ENCODE measurements at regions not wholly inside any gene's neighbourhood (a gene's known extent, or its start where the extent isn't known, plus 50 kb on each side); places are given as distances from the start of the nearest gene placed in this dataset.

DNA sequence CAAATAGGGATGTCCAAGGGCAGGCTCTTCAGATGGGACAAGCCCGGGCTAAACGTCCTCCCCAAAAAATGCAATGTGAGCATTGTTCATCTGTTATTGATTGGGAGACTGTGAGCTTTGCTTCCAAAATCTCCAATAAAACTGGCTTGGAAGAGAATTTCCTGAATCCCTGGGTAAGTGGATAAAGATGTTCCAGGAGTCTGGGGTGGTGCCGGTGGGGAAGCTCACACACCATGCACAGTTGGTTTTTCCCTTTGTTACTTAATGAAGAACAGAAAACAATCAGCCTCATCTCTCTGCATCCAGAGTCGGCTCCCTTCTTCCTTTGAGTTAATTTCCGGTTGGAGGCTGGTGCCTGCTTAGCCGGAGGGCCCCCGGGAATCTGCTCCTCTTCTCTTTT lies 72.1 kb upstream of the ZBTB40 start:
- DNase-seq (ENCODE audit: low read depth), result no peak

DNA sequence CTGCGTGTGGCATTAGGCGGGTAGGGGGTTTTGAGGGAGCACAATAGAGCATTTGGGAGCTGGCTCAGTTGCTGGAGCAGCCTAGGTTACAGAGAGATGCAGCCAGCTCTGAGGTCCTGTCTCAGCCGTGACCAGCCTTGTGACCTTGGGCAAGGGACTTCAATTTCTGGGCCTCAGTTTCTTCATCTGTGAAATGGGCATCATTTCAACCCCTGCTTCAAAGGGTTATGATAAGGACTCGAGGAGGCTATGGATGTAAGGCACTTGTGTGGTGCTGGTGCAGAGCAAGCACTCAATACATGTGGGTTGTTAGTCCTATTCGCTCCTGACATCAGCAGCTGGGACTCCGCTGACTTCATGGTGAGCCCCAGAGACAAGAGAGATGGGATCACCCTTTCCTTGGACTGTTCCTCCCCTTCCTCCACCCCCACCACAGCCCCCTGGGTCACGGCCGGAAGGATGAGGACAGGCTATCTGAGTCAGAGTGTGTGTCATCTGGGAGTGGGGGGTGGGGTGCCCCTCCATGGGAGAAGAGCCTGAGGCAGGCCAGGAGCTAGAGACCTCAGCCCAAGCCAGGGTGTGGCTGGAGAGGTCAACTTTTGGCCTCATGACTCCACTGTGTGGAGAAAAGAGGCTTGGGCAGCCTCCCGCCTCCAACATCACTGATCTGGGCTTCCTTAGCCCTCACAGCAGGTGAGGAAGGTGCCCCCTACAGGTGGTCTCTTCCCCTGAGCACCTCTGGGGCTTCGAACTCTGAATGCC lies 71.4 kb upstream of the ZBTB40 start:
- DNase-seq (ENCODE audit: low read depth), result no peak

- no peak for DNase-seq (ENCODE audit: low read depth)
Measured at GRCh38 chr1:22383526-22384294, 67.9 kb upstream of the ZBTB40 start.

- no peak for DNase-seq (ENCODE audit: low read depth)
Measured at GRCh38 chr1:22385537-22385936, 66.1 kb upstream of the ZBTB40 start.

GRCh38 chr1:22386774-22387173 lies 64.9 kb upstream of the ZBTB40 start:
- no peak for DNase-seq (ENCODE audit: low read depth)

DNA sequence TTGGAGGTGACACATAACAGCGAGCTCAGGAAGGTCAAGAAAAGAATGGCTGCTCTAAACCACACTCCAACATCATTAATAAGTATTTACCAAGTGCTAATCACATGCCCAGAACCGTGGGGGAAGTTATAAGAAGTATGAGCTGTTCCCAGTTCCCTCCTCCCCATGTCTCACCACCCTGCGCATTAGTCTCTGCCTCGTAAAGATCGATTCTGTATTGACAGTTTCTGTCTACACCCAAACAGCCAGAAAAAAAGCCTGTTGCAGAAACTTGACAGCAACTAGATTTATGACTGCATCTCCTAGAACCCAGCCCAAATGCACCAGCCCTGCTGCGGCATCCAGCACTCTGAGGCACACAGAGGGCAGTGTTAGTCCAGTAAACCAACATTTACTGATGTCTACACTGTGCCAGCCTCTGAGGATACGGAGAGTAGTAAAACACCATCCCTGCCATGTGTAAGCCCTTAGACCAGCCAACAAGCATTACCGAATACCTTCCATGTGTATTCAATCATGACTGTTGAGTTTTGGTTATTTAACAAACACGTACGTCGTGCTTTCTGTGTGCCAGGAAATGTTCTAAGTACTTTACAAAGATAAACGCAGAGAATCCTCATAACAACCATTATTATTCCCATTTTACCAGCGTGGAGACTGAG lies 63.6 kb upstream of the ZBTB40 start:
- no peak for DNase-seq (ENCODE audit: low read depth)

GRCh38 chr1:22388671-22389450 lies 62.8 kb upstream of the ZBTB40 start:
- DNase-seq (ENCODE audit: low read depth), result no peak

DNA sequence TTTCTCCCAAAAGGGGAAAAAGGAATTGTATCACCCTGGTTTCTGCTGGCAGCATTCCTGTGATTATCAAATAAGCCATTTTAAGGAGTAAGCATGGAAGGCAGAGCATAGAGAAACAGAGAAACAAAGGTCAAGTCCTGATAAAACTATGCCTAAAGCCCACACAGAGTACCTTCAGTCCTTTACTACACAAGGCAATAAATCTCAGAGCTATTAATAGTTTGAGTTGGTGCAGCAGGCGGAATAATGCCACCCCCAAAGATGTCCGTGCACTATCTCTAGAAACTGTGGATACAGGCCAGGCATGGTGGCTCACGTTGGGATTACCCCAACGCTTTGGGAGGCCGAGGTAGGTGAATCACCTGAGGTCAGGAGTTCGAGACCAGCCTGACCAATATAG lies 58.1 kb upstream of the ZBTB40 start:
- DNase-seq (ENCODE audit: low read depth), result no peak

DNA sequence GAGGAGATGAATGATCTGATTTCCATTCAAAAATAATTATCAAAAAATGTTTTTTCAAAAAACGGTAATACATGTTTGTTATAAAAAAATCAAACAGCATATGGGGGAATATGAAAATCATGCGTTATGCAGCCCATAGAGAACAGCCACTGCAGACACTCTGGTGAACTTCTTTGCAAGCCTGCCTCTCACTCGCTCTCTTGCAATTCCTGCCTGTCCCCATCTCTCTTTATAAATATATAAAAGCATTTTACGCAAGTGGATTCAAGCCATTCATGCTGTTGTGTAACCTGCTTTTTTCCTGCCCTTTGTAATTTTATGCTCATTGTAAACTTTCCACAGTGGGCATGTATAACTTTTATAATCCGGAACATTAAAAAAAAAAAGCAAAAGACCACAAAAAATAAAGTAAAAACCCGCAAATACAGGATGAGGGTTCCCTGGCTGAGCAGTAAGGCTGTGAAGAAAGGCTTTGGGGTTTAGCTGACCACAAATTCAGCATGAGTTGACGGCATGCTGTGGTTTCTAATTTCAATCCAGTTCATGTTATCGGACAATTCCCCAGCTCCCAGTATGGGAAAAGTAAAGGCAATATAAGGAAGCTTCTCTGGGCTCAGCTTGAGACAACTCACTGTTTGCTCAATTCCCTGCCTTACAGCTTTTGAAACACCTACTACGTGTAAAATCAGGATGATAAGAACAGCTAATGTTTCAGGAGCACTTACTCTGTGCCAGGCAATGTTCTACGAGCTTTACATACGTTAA lies 52.8 kb upstream of the ZBTB40 start:
- DNase-seq (ENCODE audit: low read depth), result no peak

GRCh38 chr1:22399421-22400091 lies 52.1 kb upstream of the ZBTB40 start:
- DNase-seq (ENCODE audit: low read depth), result no peak

Data from stimulated activated CD8-positive, alpha-beta memory T cell treated with anti-CD3 and anti-CD28 coated beads, Interleukin-4, amount 100 ng/mL, for 24 hours (primary cell).